CD4-positive, alpha-beta T cell (primary cell): ENCODE measurements at regions not wholly inside any gene's neighbourhood (a gene's known extent, or its start where the extent isn't known, plus 50 kb on each side); places are given as distances from the start of the nearest gene placed in this dataset.

Source experiments
- ATAC-seq: fragments of 200-7000 bp; cut with Tn5 transposase; one replicate; pipeline ENCODE4 v1.10.0; 2022; ENCODE audit warnings: mild to moderate bottlenecking; ENCODE audit not compliant: poor library complexity
- CTCF ChIA-PET: fragments of 350-600 bp; sonication (Branson Sonifier 250); formaldehyde crosslinking; loops from one replicate; lab custom pipeline; 2021; ENCODE audit warnings: antibody characterized with exemption, inconsistent platforms; lab: Charles Lee
- POLR2A ChIA-PET: fragments of 350-600 bp; sonication (Branson Sonifier 250); formaldehyde crosslinking; loops from one replicate; lab custom pipeline; 2021; ENCODE audit warnings: antibody characterized with exemption, inconsistent platforms; lab: Charles Lee
- DNase-seq, 14 experiments: peaks; one replicate each; pipeline ENCODE4 v3.0.0-alpha.2; 2013 to 2020; ENCODE audit warnings: mixed read lengths in 2 of 14
- H3K27ac ChIP-seq, 2 donors: one replicate each; pipeline versions ENCODE4 v1.5.1 to v1.7.0; 2013; ENCODE audit warnings: low read length in 2 of 2, low read depth in 1 of 2, mild to moderate bottlenecking in 1 of 2
- H3K27me3 ChIP-seq, 2 experiments: 1 replicate in 1 of 2; 2 replicates in 1 of 2; pipeline versions ENCODE4 v1.6.1 to v1.7.0; 2013; ENCODE audit warnings: low read length in 2 of 2, control low read depth in 1 of 2, mild to moderate bottlenecking in 1 of 2, moderate library complexity in 1 of 2; ENCODE audit not compliant: insufficient read depth in 2 of 2, control insufficient read depth in 1 of 2
- H3K36me3 ChIP-seq: one replicate; pipeline ENCODE4 v1.6.1; 2013; ENCODE audit warnings: low read length, control low read depth; ENCODE audit not compliant: insufficient read depth
- H3K4me1 ChIP-seq: one replicate; pipeline ENCODE4 v1.6.1; 2013; ENCODE audit warnings: low read length, control low read depth; ENCODE audit not compliant: insufficient read depth
- H3K4me3 ChIP-seq: one replicate; pipeline ENCODE4 v1.5.1; 2013; ENCODE audit warnings: mild to moderate bottlenecking, low read length, moderate library complexity
- H3K9me3 ChIP-seq, 2 experiments: 1 replicate in 1 of 2; 2 replicates in 1 of 2; pipeline versions ENCODE4 v1.6.1 to v1.7.0; 2013; ENCODE audit warnings: low read length in 2 of 2, mild to moderate bottlenecking in 2 of 2, control low read depth in 1 of 2, moderate library complexity in 1 of 2; ENCODE audit not compliant: control insufficient read depth in 1 of 2, insufficient read depth in 1 of 2
- H3K27ac Mint-ChIP-seq: one replicate; pipeline ENCODE4 v1.8.0; 2020; ENCODE audit warnings: mixed read lengths
- H3K27me3 Mint-ChIP-seq: one replicate; pipeline ENCODE4 v1.8.0; 2021; ENCODE audit warnings: mixed read lengths
- H3K36me3 Mint-ChIP-seq: one replicate; pipeline ENCODE4 v1.8.0; 2021; ENCODE audit warnings: low read depth, mixed read lengths
- H3K4me1 Mint-ChIP-seq: one replicate; pipeline ENCODE4 v1.8.0; 2021; ENCODE audit warnings: low read depth, mixed read lengths
- H3K4me3 Mint-ChIP-seq: one replicate; pipeline ENCODE4 v1.8.0; 2020; ENCODE audit warnings: mild to moderate bottlenecking, mixed read lengths
- H3K9me3 Mint-ChIP-seq: one replicate; pipeline ENCODE4 v1.8.0; 2020; ENCODE audit warnings: mixed read lengths
- intact Hi-C, 2 experiments: fragments of 100-400 bp; cut with DNase I in 1 of 2; cut with micrococcal nuclease in 1 of 2; formaldehyde crosslinking; loops; one replicate each; pipeline versions ENCODE4 v1.15.1 to v1.9.0; 2023 to 2025; cut with DNase I, micrococcal nuclease
- TF ChIP-seq, protein P1 (sequence below): fragments of 200-600 bp; IDR thresholded peaks from one replicate; pipeline ENCODE4 v1.8.0; 2022; ENCODE audit warnings: antibody characterized with exemption, mild to moderate bottlenecking

DNA sequence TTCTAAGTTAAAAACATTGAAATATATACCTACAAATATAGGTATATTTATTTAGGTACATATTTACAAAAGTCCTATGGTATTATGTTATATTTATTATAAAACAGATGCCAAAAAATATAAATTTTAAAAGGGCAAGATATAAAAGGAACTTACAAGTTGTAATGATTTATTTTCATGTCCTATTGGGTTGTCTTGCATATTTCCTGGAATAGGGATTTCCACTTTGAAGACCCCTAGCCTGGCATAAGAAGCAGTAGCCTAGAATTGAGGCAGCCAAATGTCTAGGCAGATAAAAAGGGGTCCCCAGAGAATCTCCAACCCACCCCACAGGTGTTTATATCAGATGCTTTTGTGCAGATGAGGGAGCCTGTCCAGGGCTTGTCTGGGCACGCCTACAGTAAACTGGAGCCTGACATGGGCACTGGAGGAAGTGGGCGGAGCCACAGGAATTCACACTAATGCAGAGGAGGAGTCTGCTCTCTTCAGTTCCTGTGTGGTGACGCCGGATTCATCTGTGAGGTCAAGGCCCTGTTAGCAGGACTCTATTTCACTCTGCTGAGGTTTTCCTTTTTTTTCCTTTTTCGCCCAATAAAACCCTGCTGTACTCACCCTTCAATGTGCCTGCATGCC, 1088.9 kb upstream of the PIK3C3 start:
- peaks cover 4% of the 10 kb centered on the region for H3K9me3 Mint-ChIP-seq
- no peaks in the 10 kb centered on the region for H3K4me1 Mint-ChIP-seq
- POLR2A ChIA-PET: no interaction called here
- H3K36me3 Mint-ChIP-seq: no peaks in the 10 kb centered on the region
- Histone ChIP-seq H3K4me1 (no peaks in the 10 kb centered on the region), H3K36me3 (no peaks in the 10 kb centered on the region), H3K27ac (no peak overlapping the region), H3K27me3 (no peaks in the 10 kb centered on the region), H3K9me3 (peaks cover 0 to 3% of the 10 kb centered on the region in 2 experiments), H3K4me3 (no peak overlapping the region)
- ATAC-seq: no peak
- CTCF ChIA-PET: no interaction called here
- DNase-seq: no peak
- intact Hi-C loops: no loop called here
- no peak overlapping the region for H3K27ac Mint-ChIP-seq
- H3K27me3 Mint-ChIP-seq: no peaks in the 10 kb centered on the region
- TF ChIP-seq, protein P1, sequence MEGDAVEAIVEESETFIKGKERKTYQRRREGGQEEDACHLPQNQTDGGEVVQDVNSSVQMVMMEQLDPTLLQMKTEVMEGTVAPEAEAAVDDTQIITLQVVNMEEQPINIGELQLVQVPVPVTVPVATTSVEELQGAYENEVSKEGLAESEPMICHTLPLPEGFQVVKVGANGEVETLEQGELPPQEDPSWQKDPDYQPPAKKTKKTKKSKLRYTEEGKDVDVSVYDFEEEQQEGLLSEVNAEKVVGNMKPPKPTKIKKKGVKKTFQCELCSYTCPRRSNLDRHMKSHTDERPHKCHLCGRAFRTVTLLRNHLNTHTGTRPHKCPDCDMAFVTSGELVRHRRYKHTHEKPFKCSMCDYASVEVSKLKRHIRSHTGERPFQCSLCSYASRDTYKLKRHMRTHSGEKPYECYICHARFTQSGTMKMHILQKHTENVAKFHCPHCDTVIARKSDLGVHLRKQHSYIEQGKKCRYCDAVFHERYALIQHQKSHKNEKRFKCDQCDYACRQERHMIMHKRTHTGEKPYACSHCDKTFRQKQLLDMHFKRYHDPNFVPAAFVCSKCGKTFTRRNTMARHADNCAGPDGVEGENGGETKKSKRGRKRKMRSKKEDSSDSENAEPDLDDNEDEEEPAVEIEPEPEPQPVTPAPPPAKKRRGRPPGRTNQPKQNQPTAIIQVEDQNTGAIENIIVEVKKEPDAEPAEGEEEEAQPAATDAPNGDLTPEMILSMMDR: no peak
- H3K4me3 Mint-ChIP-seq: no peak overlapping the region

DNA sequence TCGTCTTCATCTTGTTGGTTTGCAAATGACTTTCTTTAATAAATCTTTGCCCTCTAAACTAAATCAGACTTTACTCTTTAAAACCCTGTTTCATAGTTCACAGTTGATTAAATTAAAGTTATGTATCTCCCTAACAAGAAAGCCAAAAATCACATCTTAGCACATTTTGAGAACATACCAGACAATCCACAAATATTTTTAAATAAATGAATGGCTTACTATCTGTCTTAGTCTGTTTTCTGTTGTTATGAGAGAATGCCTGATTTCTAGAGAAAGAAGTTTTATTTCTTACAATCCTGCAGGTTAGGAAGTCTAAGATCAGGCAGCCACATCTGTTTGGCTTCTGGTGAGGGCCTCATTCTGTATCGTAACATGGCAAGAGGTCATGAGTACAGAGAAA, 1090.2 kb upstream of the PIK3C3 start:
- Mint-ChIP-seq H3K27me3 (no peaks in the 10 kb centered on the region), H3K4me1 (no peaks in the 10 kb centered on the region), H3K27ac (no peak overlapping the region), H3K4me3 (no peak overlapping the region), H3K9me3 (peaks cover 4% of the 10 kb centered on the region), H3K36me3 (no peaks in the 10 kb centered on the region)
- Histone ChIP-seq H3K27me3 (no peaks in the 10 kb centered on the region), H3K36me3 (no peaks in the 10 kb centered on the region), H3K27ac (no peak overlapping the region), H3K9me3 (no peaks in the 10 kb centered on the region), H3K4me3 (no peak overlapping the region), H3K4me1 (no peaks in the 10 kb centered on the region)
- ChIA-PET CTCF (no interaction called here), POLR2A (no interaction called here)
- ATAC-seq: no peak
- intact Hi-C loops: no loop called here
- TF ChIP-seq, protein P1: no peak
- DNase-seq: no peak

DNA sequence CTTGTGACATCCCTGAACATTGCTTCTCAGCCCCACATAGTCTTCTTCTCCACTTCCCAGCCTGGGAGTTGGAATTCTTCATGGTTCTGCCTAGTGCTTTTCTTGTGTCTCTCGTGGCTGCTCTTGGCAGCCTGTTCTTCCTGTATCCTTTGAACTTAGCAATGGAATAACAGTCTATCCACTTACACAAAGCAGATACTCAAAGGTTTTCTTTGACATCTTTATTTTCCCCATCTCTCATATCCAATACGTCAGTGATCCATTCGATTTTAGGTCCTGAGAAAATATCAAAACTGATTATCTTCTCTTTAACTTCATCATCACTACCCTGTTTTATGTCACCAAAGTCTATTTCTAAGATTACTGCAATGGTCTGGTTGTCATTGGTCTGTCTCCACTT, 1091.2 kb upstream of the PIK3C3 start:
- H3K4me3 ChIP-seq: no peak overlapping the region
- ATAC-seq: no peak
- H3K4me1 Mint-ChIP-seq: no peaks in the 10 kb centered on the region
- CTCF ChIA-PET: no interaction called here
- H3K36me3 Mint-ChIP-seq: no peaks in the 10 kb centered on the region
- no peaks in the 10 kb centered on the region for H3K9me3 Mint-ChIP-seq
- TF ChIP-seq, protein P1: no peak
- no peaks in the 10 kb centered on the region for H3K36me3 ChIP-seq
- POLR2A ChIA-PET: no interaction called here
- intact Hi-C loops: no loop called here
- H3K27me3 Mint-ChIP-seq: no peaks in the 10 kb centered on the region
- no peaks in the 10 kb centered on the region for H3K4me1 ChIP-seq
- H3K27me3 ChIP-seq: no peaks in the 10 kb centered on the region
- H3K9me3 ChIP-seq: no peaks in the 10 kb centered on the region
- H3K4me3 Mint-ChIP-seq: no peak overlapping the region
- H3K27ac Mint-ChIP-seq: no peak overlapping the region
- no peak overlapping the region for H3K27ac ChIP-seq
- DNase-seq: no peak
